ENCODE measurements at regions not wholly inside any gene's neighbourhood (a gene's known extent, or its start where the extent isn't known, plus 50 kb on each side); places are given as distances from the start of the nearest gene placed in this dataset.
"Not testable (repeated sequence)": the region's sequence is repeated elsewhere in the genome, so short reads cannot be mapped to it uniquely, and the experiment has no call there.

DNA sequence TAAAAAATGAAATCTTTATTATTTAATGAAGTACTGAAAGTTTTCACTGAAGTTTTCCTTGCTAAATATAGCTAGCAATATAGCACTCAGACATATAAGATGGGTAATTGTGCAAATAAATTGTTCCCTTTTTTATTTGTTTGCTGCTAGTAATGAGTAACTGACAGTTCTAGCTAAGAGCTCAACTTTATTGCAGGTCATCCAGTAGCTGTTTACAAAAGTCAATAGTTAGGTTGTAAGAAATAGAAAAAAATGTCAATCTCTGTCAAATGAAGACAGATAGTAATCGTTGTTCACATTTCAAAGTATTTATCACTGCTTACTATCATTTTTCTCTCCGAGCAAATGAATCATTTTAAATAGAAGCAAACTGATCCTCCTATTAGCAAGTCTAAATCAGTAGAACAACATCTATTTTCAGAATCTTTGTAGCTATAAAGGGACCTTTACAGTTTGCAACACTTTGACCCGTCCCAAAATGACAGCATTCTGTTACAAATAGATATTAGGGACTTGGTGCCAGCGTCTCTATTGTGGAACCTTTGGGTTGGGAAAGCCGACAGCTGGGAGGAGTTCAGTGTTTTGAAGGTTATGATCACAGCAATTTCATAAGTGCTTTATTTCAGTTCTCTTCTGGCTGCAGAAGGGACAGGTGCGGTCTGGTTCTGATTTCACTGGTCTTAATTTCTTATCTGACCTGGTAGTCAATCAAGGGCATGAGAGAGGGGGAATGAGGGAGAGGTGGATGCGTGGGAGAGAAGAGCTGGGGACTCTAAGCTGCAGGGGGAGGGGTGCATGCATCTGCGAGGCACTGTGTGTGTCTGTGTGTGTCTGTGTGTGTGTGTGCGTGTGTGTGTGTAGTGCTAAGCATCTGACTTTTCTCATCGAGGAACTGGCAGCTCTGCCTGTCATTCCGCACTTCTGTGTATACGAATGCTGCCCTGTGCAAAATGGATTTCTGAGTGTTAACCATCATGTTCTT is 227.9 kb upstream of the PITX2 start:
- no peak for DNase-seq

DNA sequence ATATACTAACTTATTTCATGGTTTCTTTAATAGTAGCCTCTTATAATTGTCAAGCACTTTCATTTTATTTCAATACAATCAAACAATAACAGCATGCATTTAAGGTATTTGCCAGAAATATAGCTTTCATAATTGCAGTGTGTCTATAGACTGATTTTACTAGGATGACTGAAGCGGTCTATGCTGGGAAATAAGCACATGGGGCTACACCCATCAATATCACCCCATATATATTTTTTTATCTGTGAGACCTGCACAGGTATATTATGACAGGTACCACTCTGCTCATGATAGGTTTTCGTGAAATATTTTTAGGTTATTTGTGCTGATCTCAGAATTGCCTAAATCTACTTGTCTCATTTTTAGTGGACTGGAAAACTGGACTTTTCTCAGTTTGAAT is 229.1 kb upstream of the PITX2 start:
- no peak for DNase-seq

DNA sequence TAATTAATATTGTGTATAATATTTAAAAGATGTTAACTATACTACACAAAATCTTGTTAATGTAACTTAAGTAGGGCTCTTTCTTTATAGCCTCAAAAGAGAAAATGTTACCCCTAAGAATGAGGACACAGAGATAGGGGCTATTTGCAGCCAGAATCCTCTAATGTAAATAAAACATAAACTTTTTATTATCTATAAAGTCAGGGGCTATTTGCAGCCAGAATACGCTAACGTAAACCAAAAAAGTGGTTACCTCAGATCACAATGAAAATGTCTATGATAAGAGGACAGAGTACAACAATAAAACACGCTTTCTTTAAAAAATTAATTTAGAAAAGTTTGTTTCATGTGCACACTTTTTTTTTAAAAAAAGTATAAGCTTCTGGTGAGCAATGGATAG is 229.9 kb upstream of the PITX2 start:
- no peak for DNase-seq

DNA sequence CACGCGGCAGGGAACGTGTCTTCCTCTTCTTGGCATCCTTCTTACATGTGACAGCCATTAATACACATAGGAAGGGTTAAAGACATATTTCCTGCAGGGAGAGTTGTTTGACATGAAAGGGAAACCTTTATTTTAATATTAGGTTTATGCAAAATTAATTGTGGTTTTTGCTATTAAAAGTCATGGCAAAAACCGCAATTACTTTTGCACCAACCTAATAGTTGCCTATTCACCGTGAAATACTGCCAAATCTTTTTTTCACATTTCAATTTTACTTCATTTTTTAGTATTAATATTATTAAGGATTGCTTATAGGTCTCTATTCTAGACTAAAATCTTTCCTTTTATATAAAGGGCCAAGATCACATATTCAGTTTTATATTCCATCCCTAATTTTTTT is 230.4 kb upstream of the PITX2 start:
- no peak for DNase-seq

DNA sequence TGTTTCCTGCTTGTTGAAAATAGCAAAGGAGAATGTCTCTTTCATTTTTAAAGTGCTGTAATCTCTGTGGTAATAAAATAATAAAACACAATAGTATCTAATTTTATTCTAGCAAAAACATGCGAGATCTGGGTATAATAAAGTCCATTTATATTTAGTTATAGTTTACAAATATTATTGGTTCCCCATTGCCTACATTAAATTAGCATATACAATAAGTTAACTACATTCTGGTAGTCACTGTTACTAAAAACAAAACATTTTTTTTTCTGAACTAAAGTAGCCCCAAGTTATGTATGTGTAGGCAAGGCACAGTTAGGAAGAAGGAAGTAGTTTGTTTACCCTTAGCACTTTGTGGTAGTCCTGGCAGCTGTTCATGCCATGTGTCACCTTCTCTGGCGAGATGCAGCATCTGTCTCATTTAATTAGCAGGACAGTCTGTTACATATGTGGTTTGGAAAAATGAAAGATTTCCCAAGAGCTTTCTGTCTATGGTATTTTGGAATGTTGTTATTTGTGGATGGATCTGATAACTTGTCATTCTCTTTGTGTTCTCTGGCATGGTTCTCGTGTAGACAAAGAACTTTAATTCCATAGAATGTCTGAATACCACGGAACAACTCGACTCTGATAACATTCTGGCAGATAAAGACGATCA is 231.3 kb upstream of the PITX2 start:
- DNase-seq = no peak

DNA sequence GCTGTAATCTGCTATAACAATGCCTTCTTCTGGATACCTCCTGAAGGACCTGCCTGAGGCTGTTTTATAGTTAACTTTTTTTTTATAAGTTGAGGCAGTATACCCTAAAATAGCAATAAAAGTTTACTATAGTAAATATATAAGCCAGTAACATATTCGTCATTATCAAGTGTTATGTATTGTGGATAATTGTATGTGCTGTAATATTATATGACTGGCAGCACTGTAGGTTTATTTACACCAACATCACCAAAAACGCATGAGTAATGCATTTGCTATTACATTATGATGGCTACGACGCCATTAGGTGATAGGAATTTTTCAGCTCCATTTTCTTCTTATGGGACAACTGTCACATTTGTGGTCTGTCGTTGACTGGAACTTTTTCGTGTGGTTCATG is 237.2 kb upstream of the PITX2 start:
- DNase-seq = no peak

DNA sequence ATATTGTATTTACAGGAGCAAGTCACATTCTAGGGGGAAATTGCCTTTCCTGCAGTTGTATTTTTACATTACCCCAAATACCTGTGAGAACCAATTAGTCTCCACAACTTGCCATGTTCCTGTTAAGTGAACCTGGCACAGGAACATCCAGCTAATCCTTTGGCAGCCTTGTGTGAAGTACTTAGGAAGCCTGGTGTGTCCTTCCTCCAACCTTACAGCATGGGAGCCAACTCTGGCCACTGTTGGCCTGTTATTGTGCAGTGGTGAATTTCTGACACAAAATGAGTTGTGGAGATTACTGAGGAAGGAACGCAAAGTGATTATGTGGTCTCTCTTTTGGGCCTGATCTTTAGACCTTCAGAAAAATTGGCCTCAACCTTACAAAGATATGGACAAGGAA is 238.0 kb upstream of the PITX2 start:
- DNase-seq = no peak

DNA sequence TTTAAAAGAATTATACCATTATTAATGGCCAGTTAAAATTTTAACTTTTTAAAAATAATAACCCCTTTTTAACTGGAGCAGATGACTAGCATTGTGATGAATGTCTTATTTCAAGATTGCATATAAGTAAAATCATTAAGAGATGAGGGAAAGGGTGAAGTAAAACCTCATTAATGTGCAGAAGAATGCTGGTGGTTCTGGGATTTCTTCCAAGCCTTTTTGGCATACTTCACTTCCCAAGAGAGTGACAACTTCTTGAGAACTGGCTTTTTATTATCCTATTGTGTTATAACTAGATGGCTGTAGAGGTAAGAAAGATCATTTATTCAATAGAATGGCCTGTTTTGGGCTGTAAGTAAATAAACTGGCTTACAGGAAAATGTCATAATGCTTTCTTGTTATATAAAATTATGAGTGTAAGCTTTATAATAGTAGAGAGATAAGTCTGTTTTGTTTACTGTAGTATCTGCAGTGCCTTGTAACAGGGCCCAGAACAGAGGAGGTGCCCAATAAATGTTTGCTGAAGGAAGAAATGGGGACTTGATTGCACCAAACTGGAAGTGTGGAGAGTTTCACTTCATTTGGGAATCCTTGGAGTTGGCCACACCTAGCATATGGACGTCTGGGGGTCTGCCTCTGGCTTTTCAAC is 242.9 kb upstream of the PITX2 start:
- DNase-seq = no peak

DNA sequence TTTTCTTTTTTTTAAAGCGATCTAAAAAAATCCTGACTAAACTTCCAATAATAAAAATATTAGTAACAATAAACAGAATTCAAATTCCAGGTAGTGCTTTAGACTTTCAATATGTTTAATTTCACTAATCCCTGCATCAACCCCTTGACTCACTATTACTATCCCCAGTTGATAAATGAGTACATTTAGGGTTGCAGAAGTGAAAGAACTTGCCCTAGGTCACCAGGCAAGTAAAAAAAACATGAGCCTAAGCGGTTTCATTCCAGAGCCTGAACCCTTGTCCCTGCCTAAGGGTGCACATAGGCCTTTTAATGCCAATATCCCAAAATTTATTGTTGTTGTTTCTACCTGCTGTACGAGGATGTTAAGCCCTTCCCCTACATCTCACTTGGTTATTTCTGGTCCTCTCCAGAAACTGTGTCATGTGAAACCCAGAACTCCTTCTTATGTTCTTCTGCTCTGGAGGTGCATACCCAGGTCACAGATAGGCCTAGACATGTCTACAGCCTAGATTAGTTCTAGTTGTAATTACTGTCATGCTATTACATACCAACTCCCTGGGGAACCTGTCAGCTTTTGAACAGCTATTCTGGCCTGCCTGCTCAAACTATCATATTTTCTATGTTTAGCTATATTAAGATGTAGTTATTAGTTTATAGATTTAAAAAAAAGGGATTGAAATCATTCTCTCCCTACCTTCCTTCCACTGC is 244.5 kb upstream of the PITX2 start:
- no peak for DNase-seq

DNA sequence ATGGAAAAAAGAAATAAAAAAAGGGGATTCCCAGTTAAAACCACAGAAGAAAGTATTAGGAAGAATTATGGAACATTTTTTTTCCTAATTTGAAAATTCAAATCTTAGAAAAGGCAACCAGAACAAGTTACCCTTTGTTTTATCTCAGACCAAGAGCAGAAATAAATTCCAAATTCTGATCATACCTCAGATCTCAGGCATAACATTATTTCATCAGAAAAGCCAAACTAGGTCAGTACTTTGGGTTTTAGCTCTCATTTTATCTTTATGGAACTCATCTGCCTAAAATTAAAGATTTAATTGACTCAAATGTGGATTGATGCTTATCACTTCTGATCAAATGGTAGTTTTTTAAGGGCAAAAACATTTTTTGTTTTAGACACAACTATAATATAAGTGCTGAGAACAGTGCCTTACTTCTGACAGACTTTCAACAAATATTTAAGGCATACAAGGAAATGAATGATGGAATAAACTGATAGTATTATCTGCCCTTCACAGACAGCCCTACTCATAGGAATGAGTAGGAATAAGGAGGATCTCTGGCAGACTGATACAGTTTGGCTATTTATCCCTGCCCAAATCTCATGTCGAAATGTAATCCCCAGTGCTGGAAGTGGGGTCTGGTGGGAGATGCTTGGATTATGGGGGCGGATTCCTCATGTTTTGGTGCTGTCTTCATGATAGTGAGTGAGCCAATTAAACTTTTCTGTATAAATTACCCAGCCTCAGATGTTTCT is 245.3 kb upstream of the PITX2 start:
- no peak for DNase-seq

DNA sequence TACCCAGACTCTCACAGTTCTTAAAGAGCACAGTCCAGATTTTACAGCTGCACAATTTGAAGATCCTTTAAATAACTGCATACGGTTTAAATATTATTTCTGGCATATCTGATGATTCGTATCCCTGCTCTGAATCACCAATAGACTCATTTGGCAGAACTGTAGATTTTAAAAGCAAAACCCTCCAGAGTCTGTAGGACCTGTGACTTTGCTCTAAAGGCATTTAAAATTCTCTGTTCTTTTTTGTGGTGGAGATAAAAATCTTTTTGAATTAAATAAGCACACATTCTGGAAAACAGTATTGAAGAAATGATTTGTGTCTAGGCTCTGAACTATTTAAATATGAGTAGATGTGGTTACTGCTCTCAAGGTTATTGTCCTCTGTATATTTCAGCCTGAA is 246.2 kb upstream of the PITX2 start:
- DNase-seq = no peak

DNA sequence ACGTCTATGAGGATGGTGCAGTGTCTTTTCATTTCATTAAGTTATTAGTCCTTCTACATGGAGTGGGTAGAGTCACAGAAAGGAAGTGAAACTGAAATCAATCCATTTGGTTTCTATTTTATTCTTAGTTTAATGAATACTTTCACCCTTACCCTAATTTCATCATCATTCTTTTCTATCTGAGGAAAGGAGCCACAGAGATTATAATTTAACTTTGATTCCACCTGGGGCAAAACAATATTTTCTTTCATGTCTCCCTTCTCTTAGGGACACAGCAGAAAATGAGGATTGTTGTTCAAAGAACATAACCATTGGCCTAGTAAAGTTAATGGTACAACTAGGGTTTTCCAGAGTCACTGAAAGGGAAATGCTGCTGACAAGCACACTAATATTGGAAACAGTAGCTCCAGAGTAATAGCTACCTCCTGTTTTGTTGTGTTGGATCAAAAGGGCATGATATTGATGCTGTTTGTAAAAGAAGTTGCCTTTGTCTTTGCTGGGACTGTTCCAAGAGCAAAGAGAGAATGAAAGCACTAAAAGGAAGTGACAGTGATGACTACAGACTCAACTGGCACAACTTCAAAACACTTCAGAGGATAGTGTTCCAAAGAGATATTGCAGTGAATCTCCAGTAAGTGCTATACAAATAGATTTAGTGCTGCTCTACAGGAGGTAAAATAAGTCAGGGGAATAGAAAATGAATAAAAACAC is 247.1 kb upstream of the PITX2 start:
- no peak for DNase-seq

DNA sequence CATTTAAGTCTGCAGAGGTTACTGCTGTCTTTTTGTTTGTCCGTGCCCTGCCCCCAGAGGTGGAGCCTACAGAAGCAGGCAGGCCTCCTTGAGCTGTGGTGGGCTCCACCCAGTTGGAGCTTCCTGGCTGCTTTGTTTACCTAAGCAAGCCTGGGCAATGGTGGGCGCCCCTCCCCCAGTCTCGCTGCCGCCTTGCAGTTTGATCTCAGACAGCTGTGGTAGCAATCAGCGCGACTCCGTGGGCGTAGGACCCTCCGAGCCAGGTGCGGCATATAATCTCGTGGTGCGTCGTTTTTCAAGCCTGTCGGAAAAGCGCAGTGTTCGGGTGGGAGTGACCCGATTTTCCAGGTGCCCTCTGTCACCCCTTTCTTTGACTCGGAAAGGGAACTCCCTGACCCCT is 253.3 kb upstream of the PITX2 start:
- DNase-seq = not testable (repeated sequence)

DNA sequence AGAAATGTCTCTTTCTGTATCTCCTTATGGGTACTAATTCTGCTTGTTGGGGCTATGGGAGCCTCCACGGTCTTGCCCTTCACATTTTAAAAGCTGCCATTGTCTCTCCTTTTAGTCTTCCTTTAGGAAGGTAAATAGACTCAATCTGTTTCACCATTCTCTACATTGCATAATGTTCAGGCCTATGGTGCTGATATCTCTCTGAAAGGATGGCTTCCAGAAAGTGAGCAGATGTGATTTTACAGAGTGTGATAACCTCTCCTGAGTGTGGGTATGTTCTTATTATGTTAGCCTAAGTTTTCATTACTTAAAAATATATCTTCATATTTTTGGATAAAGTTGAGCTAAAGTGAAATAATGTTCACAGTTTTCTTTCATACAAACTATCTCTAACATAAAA is 254.0 kb upstream of the PITX2 start:
- DNase-seq = no peak

DNA sequence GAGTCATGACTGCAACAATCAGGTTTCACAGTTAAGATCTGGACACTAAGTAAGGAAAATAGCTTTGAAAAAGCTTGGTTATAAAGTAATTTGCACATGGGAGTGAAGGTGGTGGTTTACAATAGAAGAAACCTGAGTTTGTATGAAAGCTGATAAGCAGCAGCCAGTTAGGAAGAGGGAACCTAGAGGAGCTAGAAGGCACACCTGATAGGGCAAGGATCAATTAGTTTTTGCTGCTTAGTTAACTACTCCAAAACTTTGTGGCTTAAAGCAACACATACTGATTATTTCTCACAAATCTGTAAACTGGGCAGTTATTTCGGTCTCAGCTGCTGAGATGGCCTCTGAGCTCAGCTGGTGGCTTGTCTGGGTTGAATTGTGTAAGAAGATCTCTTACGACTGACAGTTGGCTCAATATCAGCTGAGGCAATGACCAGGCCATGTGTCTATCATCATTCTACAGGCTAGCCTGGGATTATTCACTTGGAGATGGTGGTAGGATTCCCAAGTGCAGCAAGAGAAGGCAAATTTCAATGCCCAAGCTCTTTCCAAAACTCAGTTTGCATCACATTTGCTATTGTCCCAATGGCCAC is 255.0 kb upstream of the PITX2 start:
- no peak for DNase-seq

DNA sequence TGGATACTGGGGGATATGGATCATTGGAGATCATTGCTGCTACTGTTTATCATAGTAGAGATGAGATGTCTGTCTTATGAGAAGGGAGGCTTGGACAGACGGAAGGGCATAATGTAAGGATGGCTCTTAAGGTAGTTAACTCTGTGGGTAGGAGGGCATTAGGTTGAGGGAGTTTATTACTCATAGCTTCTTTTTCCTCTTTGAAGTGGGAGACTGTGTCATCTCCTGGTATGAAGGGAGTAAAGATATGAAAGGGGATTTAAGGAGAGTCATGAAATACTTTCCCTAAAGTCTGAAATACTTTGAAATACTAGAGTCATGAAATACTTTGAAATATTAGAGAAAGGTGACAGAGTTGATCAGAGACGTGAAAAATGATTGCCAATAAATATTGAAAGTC is 255.5 kb upstream of the PITX2 start:
- DNase-seq = no peak

DNA sequence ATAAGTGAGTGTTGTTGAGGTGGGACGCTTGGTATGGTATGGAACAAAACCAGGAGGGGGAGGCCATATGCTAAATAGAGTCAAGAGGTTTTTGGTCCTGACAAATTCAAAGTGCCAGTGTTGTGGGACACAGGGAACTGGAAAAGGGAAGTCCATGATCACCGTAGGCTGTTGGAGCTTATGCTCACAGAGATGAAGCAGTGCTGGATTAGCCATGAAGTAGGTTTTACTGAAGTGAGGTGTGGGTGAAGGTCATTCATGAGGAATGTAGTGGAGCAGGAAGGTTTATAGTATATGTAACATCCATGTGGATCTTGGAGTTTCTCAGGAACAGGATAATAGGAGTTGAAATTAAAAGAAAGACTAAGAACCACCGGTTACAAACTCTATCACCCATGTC is 256.1 kb upstream of the PITX2 start:
- DNase-seq = no peak

DNA sequence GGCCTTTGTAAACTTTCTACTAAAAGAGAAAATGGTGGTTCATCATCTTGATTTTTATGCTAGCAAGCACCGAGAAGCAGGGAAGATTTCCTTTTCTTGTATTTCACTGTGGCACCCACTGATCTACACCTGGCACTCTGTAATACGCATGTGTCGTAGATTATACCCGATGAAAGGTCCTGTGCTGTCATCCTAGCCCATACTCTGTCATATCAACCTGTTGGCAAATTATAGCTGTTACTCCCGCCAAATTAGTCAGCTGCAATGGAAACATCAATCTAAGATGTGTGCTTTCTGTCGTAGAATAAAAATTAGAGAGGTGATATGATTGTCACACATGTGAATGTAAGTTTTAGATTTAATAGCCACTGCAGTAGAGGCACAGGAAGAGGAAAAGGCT is 263.4 kb upstream of the PITX2 start:
- no peak for DNase-seq

DNA sequence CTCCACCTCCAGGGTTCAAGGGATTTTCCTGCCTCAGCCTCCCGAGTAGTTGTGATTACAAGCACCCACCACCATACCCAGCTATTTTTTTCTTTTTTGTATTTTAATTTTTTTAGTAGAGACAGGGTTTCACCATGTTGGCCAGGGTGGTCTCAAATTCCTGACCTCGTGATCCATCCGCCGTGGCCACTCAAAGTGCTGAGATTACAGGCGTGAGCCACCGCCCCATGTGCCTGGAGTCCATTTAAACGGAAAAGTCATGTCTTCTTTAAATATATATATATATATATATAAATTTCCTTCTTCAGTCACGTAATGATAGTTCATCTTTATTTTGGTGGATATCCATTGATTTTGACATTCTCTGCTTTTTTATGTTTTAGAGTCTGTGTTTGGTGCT is 264.0 kb upstream of the PITX2 start:
- no peak for DNase-seq

DNA sequence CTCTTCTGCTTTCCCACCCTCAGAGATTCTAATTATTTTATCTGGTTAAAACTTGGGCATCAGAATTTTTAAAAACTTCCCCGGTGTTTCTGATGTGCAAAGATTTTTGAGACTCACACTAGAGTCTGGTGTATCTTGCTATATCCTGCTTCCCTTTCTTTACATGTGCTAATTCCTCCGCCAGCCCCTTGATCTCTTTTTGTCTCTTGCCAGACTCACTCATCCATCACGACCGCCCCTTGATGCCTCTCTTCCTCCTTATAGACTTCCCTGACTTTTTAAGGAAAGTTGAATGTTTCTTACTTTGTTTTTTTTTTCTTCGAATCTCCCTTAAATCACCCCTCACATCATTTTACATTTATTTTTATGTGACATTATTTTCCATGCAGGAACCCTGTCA is 274.9 kb upstream of the PITX2 start:
- DNase-seq = no peak

DNA sequence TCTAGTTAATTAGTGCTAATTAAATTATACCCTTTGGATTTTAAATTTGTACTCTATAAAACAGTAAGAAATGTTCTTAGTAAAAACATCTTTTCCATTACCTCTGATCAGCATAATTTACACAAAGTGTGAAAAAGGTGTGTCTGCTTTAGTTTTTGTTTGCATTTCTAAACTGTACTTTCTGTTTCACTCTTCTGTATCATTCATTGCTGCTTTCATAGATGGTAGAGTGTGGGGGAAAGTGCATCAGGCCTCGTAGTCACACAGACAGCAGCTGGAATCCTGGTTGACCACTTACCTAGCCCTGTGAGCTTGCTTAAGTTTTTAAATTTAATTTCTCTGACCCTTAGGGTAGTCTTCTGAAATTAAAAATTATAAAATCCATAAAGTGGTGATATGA is 275.4 kb upstream of the PITX2 start:
- DNase-seq = no peak
